WERI-Rb-1 (cell line): ENCODE measurements at regions not wholly inside any gene's neighbourhood (a gene's known extent, or its start where the extent isn't known, plus 50 kb on each side); places are given as distances from the start of the nearest gene placed in this dataset.
"Not testable (repeated sequence)": the region's sequence is repeated elsewhere in the genome, so short reads cannot be mapped to it uniquely, and the experiment has no call there.

Experiments used
- DNase-seq: peaks from one replicate; pipeline ENCODE4 v3.0.0-alpha.2; 2020
- H3K27ac ChIP-seq: fragments of 250-450 bp; sonication (Bioruptor Pico); 2 replicates; pipeline ENCODE4 v1.5.1; 2020; ENCODE audit warnings: mild to moderate bottlenecking, moderate library complexity
- H3K27me3 ChIP-seq: fragments of 250-450 bp; sonication (Bioruptor Pico); 2 replicates; pipeline ENCODE4 v1.5.1; 2021; ENCODE audit warnings: mild to moderate bottlenecking, low read depth, moderate library complexity; ENCODE audit not compliant: insufficient read depth, severe bottlenecking
- H3K36me3 ChIP-seq: fragments of 250-450 bp; sonication (Bioruptor Pico); 2 replicates; pipeline ENCODE4 v1.5.1; 2020; ENCODE audit warnings: mild to moderate bottlenecking, moderate library complexity
- H3K4me3 ChIP-seq: 2 replicates; pipeline ENCODE4 v1.5.1; 2011; ENCODE audit warnings: low read depth, mild to moderate bottlenecking, control low read depth, low read length
- H3K9me3 ChIP-seq: fragments of 250-450 bp; sonication (Bioruptor Pico); 2 replicates; pipeline ENCODE4 v1.5.1; 2021; ENCODE audit warnings: mild to moderate bottlenecking, moderate library complexity; ENCODE audit not compliant: severe bottlenecking
- CTCF ChIP-seq: IDR thresholded peaks from 2 replicates; pipeline ENCODE4 v1.5.1; 2011; ENCODE audit warnings: low read depth, mild to moderate bottlenecking, control low read depth, inconsistent platforms, low read length

- no peak overlapping the region for H3K4me3 ChIP-seq
- no peak overlapping the region for H3K27ac ChIP-seq
- TF ChIP-seq CTCF, result no peak
- no peaks in the 10 kb centered on the region for H3K36me3 ChIP-seq
- H3K27me3 ChIP-seq, result no peaks in the 10 kb centered on the region
- no peak for DNase-seq
- no peaks in the 10 kb centered on the region for H3K9me3 ChIP-seq
Measured at GRCh38 chr13:86309881-86310280, 510.7 kb upstream of the SLITRK6 start.

GRCh38 chr13:86313421-86313820 is 514.2 kb upstream of the SLITRK6 start:
- TF ChIP-seq CTCF, result no peak
- no peaks in the 10 kb centered on the region for H3K27me3 ChIP-seq
- no peaks in the 10 kb centered on the region for H3K36me3 ChIP-seq
- H3K9me3 ChIP-seq, result no peaks in the 10 kb centered on the region
- no peak overlapping the region for H3K27ac ChIP-seq
- H3K4me3 ChIP-seq, result no peak overlapping the region
- DNase-seq, result no peak

- H3K36me3 ChIP-seq, result no peaks in the 10 kb centered on the region
- no peaks in the 10 kb centered on the region for H3K9me3 ChIP-seq
- no peak for DNase-seq
- no peak for TF ChIP-seq CTCF
- no peaks in the 10 kb centered on the region for H3K27me3 ChIP-seq
- H3K4me3 ChIP-seq, result no peak overlapping the region
- H3K27ac ChIP-seq, result no peak overlapping the region
Measured at GRCh38 chr13:86318450-86318849, 519.2 kb upstream of the SLITRK6 start.

- DNase-seq, result no peak
- Histone ChIP-seq H3K27me3 (no peaks in the 10 kb centered on the region), H3K4me3 (no peak overlapping the region), H3K36me3 (no peaks in the 10 kb centered on the region), H3K9me3 (no peaks in the 10 kb centered on the region), H3K27ac (no peak overlapping the region)
- TF ChIP-seq CTCF, result no peak
Measured at GRCh38 chr13:86324191-86324590, 525.0 kb upstream of the SLITRK6 start.

- no peak for TF ChIP-seq CTCF
- Histone ChIP-seq H3K36me3 (no peaks in the 10 kb centered on the region), H3K9me3 (peaks cover 3% of the 10 kb centered on the region)
Measured at GRCh38 chr13:86355301-86355700, 556.1 kb upstream of the SLITRK6 start.

GRCh38 chr13:86357106-86357505 is 557.9 kb upstream of the SLITRK6 start:
- DNase-seq, result no peak
- no peaks in the 10 kb centered on the region for H3K36me3 ChIP-seq
- no peak for TF ChIP-seq CTCF

More at GRCh38 chr13:86355301-86355700, 556.1 kb upstream of the SLITRK6 start:
- Histone ChIP-seq H3K4me3 (no peak overlapping the region), H3K27me3 (no peaks in the 10 kb centered on the region), H3K27ac (no peak overlapping the region)
- no peak for DNase-seq

GRCh38 chr13:86363749-86364148 is 564.5 kb upstream of the SLITRK6 start:
- H3K9me3 ChIP-seq, H3K27me3 ChIP-seq, DNase-seq, H3K4me3 ChIP-seq, H3K36me3 ChIP-seq, H3K27ac ChIP-seq: not testable (repeated sequence)

More at GRCh38 chr13:86357106-86357505, 557.9 kb upstream of the SLITRK6 start:
- H3K27ac ChIP-seq, result no peak overlapping the region
- no peaks in the 10 kb centered on the region for H3K27me3 ChIP-seq
- H3K9me3 ChIP-seq, result peaks cover 3% of the 10 kb centered on the region
- H3K4me3 ChIP-seq, result no peak overlapping the region
